Esophagus squamous epithelium (tissue), 4 donors: ENCODE measurements at regions not wholly inside any gene's neighbourhood (a gene's known extent, or its start where the extent isn't known, plus 50 kb on each side); places are given as distances from the start of the nearest gene placed in this dataset.

Source experiments
- CTCF ChIP-seq, 6 experiments: fragments of 450-650 bp in 4 of 6; fragments of 200-600 bp in 2 of 6; sonication (generic) in 2 of 6; IDR thresholded peaks; one replicate each; pipeline ENCODE4 v1.5.1; 2016 to 2019; ENCODE audit warnings: antibody characterized with exemption in 6 of 6, mild to moderate bottlenecking in 4 of 6, moderate library complexity in 4 of 6
- POLR2A ChIP-seq, 4 donors: fragments of 450-650 bp; IDR thresholded peaks; one replicate each; pipeline ENCODE4 v1.6.1; 2017; ENCODE audit warnings: antibody characterized with exemption in 4 of 4, mild to moderate bottlenecking in 4 of 4, moderate library complexity in 3 of 4

GRCh38 chr2:144607099-144607498, 87.2 kb upstream of the ZEB2 start:
- no peak for TF ChIP-seq CTCF (IDR thresholded peaks at IDR 0.05)
- TF ChIP-seq POLR2A (IDR thresholded peaks at IDR 0.05): peak in 1 of 4 donors; percentile 15
